SJCRH30 (cell line): ENCODE measurements at regions not wholly inside any gene's neighbourhood (a gene's known extent, or its start where the extent isn't known, plus 50 kb on each side); places are given as distances from the start of the nearest gene placed in this dataset.

Experiments
- DNase-seq, 2 experiments: peaks; one replicate each; pipeline ENCODE4 v3.0.0-alpha.2; 2015 to 2020
- H3K27ac ChIP-seq: fragments of 250-450 bp; sonication (Bioruptor Pico); 2 replicates; pipeline ENCODE4 v1.5.1; 2020; ENCODE audit warnings: mild to moderate bottlenecking, moderate library complexity
- H3K27me3 ChIP-seq: fragments of 250-450 bp; sonication (Bioruptor Pico); 2 replicates; pipeline ENCODE4 v1.5.1; 2020; ENCODE audit warnings: mild to moderate bottlenecking, moderate library complexity
- H3K36me3 ChIP-seq: fragments of 250-450 bp; sonication (Bioruptor Pico); 2 replicates; pipeline ENCODE4 v1.5.1; 2020; ENCODE audit warnings: mild to moderate bottlenecking, moderate library complexity
- H3K4me1 ChIP-seq: fragments of 250-450 bp; sonication (Bioruptor Pico); 2 replicates; pipeline ENCODE4 v1.5.1; 2020; ENCODE audit warnings: mild to moderate bottlenecking, moderate library complexity
- H3K4me3 ChIP-seq: fragments of 250-450 bp; sonication (Bioruptor Pico); 2 replicates; pipeline ENCODE4 v1.5.1; 2020; ENCODE audit warnings: mild to moderate bottlenecking, moderate library complexity
- H3K9me3 ChIP-seq: fragments of 250-450 bp; sonication (Bioruptor Pico); replicated peaks from 2 replicates; pipeline ENCODE4 v1.5.1; 2020; ENCODE audit warnings: mild to moderate bottlenecking, moderate library complexity

DNA sequence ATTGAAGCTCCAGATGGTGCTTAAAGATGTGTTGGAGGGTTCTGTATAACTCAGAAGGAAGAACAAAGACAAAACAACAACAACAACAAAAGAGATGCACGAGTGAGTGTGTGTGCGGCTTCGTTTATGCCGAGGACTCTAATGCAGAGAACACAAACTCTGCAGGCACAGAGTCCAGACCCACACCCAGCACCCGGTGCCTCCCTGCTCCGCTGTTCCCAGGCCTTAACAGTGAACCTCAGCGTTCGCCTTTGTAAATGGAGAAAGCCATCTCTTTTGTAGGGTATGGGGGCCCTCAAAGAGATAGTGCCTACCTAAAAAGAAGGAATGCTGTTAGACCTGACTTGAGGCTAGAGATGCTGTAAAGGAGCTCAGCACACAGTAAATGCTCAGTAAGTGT lies 243.3 kb downstream of the ERMARD start:
- Histone ChIP-seq H3K9me3 (no peaks in the 10 kb centered on the region), H3K4me1 (no peaks in the 10 kb centered on the region), H3K4me3 (no peak overlapping the region), H3K27ac (no peak overlapping the region), H3K36me3 (no peaks in the 10 kb centered on the region), H3K27me3 (no peaks in the 10 kb centered on the region)
- no peak for DNase-seq

DNA sequence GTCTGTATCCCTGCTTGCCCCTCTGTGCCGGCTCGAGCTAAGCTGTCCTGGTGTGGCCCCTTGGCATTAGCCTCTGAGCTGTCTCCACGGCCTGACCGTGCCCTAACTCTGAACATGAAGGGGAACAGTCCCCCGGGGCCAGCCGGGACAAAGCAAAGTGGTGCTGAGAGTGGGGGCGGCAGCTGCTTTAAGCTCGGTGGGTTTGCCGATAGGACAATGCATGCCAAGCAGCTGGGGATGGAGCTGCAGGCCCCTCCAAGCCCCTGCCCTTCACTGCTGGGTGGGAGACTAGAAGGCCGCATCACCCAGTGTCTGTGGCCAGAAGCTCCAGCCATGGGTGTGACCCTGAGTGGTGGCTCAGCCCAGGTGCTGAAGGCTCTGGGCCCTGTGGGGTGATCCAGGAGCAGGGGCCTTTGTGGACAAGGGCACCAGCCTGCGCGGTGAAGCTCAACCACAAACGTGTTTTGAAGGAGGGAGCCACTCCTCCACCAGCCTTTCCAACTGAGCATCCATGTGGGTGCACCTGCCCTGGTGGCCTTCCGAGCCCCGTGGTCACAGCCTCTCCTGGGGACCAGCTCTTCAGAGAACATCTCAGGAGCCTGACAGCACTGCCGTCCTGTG lies 242.5 kb downstream of the ERMARD start:
- Histone ChIP-seq H3K4me3 (no peak overlapping the region), H3K9me3 (no peaks in the 10 kb centered on the region), H3K4me1 (no peaks in the 10 kb centered on the region), H3K27ac (no peak overlapping the region), H3K27me3 (no peaks in the 10 kb centered on the region), H3K36me3 (no peaks in the 10 kb centered on the region)
- no peak for DNase-seq

DNA sequence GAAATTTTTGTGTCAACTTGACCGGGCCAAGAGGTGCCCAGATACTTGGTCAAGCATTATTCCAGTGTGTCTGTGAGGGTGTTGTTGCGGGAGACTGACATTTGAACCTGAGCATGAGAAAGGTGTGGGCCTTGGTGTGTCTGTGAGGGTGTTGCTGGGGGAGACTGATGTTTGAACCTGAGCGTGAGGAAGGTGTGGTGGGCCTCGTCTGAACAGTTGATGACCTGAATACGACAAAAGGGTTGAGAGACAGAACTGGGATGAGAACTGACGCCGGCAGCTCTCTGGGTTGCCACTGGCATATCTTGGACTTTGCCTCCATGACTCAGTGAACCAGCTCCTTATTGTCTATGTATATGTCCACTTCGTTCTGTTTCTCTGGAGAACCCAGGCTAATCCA lies 240.5 kb downstream of the ERMARD start:
- H3K36me3 ChIP-seq, result no peaks in the 10 kb centered on the region
- no peaks in the 10 kb centered on the region for H3K9me3 ChIP-seq
- no peak overlapping the region for H3K27ac ChIP-seq
- H3K4me1 ChIP-seq, result no peaks in the 10 kb centered on the region
- no peak for DNase-seq
- H3K4me3 ChIP-seq, result no peak overlapping the region
- H3K27me3 ChIP-seq, result no peaks in the 10 kb centered on the region

DNA sequence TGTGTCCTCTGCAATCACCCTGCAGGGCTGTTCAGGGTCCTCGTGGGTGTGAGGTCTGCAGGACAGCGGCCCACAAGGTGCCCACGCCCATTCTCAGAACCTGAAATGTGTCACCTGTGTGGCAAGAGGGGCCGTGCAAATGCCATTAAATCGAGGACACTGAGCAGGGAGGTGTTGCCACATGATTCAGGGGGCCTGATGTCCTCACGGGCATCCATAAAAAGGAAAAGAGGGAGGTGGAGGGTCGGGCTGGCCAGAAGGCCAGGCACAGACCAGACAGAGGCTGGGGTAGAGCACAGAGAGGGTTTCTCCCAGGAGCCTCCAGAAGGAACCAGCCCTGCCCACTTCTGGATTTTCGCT lies 239.6 kb downstream of the ERMARD start:
- no peaks in the 10 kb centered on the region for H3K4me1 ChIP-seq
- H3K36me3 ChIP-seq, result no peaks in the 10 kb centered on the region
- H3K4me3 ChIP-seq, result no peak overlapping the region
- no peaks in the 10 kb centered on the region for H3K9me3 ChIP-seq
- H3K27ac ChIP-seq, result no peak overlapping the region
- no peak for DNase-seq
- no peaks in the 10 kb centered on the region for H3K27me3 ChIP-seq

DNA sequence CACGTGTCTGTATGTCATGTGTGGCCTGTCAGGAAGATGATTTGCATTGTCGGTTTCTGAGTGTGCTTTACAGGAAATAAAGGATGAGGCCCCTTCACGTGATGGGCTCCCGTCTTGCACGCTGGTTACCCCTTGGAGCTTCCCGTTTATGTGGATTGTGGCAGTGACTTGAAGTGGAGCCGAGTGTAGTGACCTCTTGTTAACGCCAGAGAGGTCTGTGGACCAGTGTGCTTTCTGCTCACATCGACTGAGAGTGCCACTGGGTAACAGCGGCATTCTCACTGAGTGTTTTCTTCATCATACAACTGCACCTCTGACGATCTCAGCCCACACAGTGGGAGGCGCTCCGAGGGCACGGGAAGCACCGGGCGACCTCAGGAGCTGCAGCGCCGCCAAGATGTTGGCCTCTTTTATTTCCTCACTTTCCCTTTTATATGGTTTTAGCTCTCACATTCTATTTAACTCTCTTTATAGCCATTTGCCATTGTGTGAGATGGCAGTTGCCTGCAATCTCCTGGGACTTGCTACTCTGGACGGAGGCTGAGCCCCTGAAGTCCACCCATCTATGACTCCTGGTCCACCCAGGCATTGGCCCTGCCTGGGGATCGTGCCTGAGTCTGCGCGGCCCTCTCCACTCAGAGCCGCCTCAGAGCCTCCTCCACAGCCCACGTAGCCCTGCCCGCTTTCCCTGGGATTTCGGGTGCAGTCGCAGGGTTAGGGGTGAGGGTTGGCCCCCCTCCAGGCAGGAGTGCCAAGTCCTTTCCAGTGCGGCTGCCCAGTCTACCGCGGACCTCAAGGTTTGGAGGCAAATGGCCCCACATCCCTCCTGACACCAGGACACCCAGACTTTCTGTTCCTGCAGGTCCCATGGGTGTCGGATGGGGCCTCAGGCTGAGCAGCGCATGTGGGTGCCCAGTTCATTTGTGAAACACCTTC lies 238.9 kb downstream of the ERMARD start:
- H3K9me3 ChIP-seq, result no peaks in the 10 kb centered on the region
- H3K4me1 ChIP-seq, result no peaks in the 10 kb centered on the region
- H3K27me3 ChIP-seq, result no peaks in the 10 kb centered on the region
- no peaks in the 10 kb centered on the region for H3K36me3 ChIP-seq
- no peak overlapping the region for H3K4me3 ChIP-seq
- no peak for DNase-seq
- H3K27ac ChIP-seq, result no peak overlapping the region

DNA sequence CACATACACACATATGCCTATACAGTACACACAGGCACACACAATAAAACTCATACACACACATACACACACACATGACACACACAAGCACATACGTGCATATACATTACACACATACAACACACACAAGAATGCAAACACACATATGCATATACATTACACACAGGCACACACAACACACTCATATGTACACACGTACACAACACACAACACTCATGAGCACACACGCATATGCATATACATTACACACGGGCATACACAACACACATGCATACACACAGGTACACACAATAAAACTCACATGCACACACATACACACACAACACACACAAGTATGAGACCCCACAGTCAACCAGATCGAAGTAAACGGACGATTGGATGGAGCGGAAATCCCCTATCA lies 238.2 kb downstream of the ERMARD start:
- Histone ChIP-seq H3K4me3 (no peak overlapping the region), H3K27ac (no peak overlapping the region), H3K36me3 (no peaks in the 10 kb centered on the region), H3K9me3 (no peaks in the 10 kb centered on the region), H3K4me1 (no peaks in the 10 kb centered on the region), H3K27me3 (no peaks in the 10 kb centered on the region)
- DNase-seq, result no peak

DNA sequence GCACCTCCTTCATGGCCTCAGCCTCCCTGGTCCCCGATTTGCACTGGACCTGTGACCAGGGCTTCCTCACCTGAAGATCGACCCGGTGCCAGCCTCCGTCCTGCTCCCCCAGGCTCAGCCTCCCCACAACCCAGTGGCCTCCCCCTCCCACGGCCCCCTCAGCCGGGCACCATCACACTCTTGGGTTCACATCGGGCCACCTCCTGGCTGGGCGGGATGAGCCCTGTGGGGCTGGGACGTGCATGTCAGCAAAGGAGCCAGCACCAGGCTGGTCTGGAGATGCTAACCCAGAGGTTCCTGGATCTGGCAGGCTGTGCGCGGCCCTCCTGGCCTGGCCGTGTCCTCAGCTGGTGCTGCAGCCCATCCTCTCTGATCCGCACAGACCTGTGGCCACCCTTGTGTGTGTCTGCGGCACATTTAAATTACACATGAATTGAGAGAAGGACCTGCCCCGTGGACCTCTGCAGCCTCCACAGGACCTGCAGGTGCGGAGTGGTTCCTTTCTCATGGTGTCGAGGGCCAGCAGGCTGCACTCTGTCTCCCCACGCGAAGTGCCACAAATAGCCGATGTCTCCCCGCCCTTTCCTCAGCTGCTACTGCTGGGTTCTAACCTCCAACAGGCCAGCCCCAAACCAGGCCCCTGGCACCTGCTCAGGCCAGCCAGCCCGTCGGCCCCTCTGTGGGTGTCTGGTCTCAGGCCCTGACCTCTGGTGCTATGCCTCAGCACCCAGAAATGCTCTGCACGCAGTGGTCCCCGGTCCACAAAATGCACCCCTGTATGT lies 237.5 kb downstream of the ERMARD start:
- Histone ChIP-seq H3K4me1 (no peaks in the 10 kb centered on the region), H3K27ac (no peak overlapping the region), H3K9me3 (no peaks in the 10 kb centered on the region), H3K27me3 (no peaks in the 10 kb centered on the region), H3K36me3 (no peaks in the 10 kb centered on the region), H3K4me3 (no peak overlapping the region)
- DNase-seq, result no peak

DNA sequence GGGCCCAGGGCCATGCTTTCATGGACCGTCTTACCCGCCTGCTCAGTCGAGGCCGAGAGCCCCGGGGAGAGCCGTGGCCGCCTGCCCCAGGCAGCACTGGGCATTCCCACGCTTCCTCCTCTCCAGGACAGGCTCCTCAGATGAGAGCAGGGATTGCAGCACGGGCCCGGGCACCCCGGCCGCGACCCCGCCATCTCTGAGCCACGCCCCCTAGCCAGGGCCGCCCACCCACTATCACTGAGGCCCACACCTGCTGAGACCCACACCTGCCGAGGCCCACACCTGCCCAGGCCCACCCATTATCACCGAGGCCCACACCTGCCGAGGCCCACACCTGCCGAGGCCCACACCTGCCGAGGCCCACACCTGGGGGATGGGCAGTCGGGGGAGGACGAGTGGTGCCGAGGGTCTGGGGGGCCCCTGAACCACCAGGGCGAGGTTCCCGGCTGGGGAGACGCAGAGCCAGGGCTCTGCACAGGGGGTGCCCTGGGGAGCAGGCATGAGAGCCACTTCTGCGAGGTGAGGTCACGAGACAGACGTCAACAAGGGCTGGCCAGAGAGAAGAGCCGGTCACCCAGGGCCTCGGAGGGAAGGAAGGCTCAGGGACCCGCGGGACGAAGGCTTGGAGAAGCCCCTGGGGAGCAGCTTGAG lies 235.6 kb downstream of the ERMARD start:
- H3K9me3 ChIP-seq, result no peaks in the 10 kb centered on the region

DNA sequence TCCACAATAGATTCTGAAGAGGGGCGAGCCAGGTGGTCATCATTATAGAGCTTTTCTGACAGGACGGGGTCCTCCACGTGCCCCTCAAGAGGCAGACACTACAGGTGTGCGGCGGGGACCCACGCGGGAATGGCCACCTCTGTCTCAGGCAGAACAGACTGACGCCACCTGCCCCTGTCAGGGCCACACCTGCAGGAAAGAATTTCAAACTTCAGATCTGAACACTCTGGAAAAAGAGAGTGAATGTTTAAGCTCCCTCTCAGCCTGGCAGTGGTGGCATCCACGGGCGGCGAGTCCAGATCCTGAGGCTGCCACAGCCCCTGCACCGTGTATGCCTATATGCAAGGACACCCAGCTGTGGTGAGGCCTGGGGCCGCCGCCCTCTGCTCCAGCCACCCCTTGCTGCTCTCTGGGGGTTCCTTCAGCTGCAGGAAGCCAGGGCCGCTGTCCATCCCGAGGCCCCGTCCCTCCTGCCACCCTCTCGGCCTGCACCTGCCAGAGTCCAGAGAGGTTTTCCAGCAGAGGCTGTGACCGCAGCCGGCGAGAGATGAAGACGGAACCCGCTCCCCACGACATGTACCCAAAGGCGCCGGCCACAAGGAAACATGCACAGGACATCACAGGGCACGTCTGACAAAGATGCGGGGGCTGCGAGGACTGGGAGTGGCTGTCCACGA lies 234.9 kb downstream of the ERMARD start:
- H3K9me3 ChIP-seq, result no peaks in the 10 kb centered on the region

More for the DNA sequence above, 235.6 kb downstream of the ERMARD start:
- no peak for DNase-seq
- H3K36me3 ChIP-seq, result no peaks in the 10 kb centered on the region
- no peaks in the 10 kb centered on the region for H3K27me3 ChIP-seq
- no peaks in the 10 kb centered on the region for H3K4me1 ChIP-seq
- H3K4me3 ChIP-seq, result no peak overlapping the region
- no peak overlapping the region for H3K27ac ChIP-seq

DNA sequence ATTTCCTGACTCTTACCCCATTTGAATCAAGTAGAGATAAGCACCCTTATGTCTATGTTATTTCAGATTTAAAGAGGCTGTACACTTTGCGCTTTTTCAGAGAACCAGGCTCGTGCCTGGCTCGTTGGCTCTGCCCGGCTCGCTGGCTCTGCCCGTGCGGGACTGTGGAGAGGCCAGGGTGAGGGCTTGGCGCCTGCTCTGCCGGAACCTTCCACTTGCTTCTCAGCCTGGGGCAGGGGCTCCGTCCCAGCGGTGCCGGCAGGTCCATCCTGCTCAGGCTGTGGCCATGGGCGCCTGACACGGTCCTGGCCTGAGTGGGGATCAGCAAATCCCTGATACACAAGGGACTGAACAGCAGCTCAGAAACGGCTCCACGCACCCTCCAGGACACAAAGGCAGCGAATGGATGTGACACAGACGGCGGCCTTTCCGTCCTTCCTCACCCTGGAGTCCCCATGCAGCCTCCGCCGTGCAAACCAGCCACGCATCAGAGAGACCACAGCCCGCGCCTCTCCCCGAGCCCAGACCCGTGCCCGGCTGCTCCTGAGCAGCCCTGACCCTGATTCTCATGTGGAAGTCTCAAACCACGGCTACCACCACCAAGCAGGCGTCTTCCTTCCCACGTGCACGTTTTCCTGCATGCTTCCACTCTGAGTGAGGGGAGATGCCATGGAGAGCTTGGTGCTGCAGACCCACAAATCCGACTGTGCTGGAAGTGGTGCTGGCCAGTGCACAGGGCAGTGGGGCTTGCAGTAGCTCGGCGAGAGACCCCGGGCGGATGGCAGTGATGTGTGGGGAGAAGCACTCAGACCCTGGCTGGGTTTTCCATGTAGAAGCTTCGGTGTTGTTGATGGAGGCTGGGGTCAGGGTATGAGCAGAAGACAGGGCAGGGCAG lies 233.9 kb downstream of the ERMARD start:
- Histone ChIP-seq H3K36me3 (no peaks in the 10 kb centered on the region), H3K9me3 (no peaks in the 10 kb centered on the region), H3K4me3 (no peak overlapping the region), H3K27ac (no peak overlapping the region), H3K4me1 (no peaks in the 10 kb centered on the region), H3K27me3 (no peaks in the 10 kb centered on the region)
- DNase-seq, result no peak

More for the DNA sequence above, 234.9 kb downstream of the ERMARD start:
- Histone ChIP-seq H3K4me1 (no peaks in the 10 kb centered on the region), H3K27ac (no peak overlapping the region), H3K36me3 (no peaks in the 10 kb centered on the region), H3K4me3 (no peak overlapping the region), H3K27me3 (no peaks in the 10 kb centered on the region)
- DNase-seq, result no peak

DNA sequence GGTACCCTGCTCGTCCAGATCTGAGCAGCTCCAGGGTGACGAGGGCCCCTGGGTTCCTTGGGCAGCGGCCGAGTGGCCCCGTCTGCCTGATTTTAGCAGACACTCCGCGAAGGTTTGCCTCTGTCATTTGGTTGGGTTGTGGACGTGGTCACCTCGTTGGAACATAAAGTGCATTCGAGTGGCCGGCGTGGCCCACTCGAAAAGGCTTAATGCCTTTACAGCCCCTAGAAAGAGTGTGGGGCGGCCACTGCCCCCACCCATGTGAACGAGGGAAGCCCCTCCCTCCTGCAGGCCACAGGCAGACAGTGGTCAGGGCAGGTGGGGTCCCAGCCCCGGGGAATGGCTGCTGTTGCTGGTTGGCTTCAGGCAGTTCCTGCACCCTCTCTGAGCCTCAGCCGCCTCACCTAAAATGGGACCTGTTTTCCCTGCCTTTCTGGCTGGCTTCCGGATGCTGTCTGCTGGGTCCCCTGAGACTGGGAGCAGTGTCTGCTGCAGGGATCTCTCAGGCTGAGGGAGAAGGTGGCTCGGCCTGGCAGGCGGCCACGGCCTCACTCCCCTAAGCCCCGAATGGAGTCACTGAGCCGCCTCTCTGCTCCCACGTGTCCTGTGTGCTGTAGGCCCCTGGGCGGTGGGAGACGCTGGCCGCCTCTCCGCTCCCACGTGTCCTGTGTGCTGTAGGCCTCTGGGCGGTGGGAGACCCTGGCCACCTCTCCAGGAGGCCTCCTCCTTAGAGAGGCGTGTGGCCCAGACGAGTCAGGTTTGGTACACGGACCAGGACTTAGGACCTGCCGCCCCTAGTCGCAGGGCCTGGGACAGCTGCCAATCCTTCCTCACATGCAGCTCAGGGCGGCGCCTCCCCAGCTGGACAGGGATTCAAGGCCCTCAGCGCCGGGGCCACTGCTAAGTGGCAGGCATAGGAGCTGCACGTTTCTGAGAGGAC lies 233.0 kb downstream of the ERMARD start:
- no peaks in the 10 kb centered on the region for H3K36me3 ChIP-seq
- H3K4me1 ChIP-seq, result no peaks in the 10 kb centered on the region
- H3K27me3 ChIP-seq, result no peaks in the 10 kb centered on the region
- no peaks in the 10 kb centered on the region for H3K9me3 ChIP-seq
- no peak overlapping the region for H3K4me3 ChIP-seq
- H3K27ac ChIP-seq, result no peak overlapping the region
- no peak for DNase-seq

DNA sequence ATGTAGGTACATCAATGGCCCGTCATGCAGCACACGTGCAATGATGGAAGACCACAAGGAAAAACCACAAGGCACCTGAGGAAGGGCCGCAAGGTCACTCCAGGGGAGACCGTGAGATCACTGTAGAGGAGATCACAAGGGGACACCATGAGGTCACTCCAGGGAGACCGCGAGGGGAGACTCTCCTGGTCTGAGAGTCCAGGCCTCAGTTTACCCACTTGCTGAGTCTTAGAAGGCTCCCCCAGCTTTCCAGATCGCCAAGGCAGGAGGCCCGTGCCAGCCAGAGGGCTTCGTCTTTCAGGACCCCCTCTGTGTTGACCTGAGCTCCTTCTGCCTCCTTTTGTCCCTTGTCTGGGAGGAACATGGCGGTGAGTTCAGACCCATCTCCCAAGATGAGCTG lies 232.2 kb downstream of the ERMARD start:
- Histone ChIP-seq H3K36me3 (no peaks in the 10 kb centered on the region), H3K9me3 (no peaks in the 10 kb centered on the region), H3K4me1 (no peaks in the 10 kb centered on the region), H3K27ac (no peak overlapping the region), H3K27me3 (no peaks in the 10 kb centered on the region), H3K4me3 (no peak overlapping the region)
- DNase-seq, result no peak
